GM13977 (cell line): ENCODE measurements at regions not wholly inside any gene's neighbourhood (a gene's known extent, or its start where the extent isn't known, plus 50 kb on each side); places are given as distances from the start of the nearest gene placed in this dataset.

Experiments used
- DNase-seq: peaks from one replicate; pipeline ENCODE4 v3.0.0; 2012; ENCODE audit warnings: low spot score
- CTCF ChIP-seq: IDR thresholded peaks from 2 replicates; pipeline ENCODE4 v1.5.1; 2012; ENCODE audit warnings: mild to moderate bottlenecking, control low read depth; ENCODE audit not compliant: insufficient read depth; ENCODE audit errors: extremely low read depth, missing control alignments
- in situ Hi-C: fragments of 300-500 bp; cut with MboI; formaldehyde crosslinking; loops from one replicate; pipeline ENCODE4 v1.12.0; 2022; ENCODE audit warnings: low sequenced_read_pairs, low pct_unique_long_range_greater_than_20kb, mixed read lengths, inconsistent platforms; ENCODE audit not compliant: unreplicated experiment

- DNase-seq: no peak
- TF ChIP-seq CTCF: no peak
- in situ Hi-C loops: no loop called here
These were observed 321.0 kb upstream of the SLIT2 start for GRCh38 chr4:19930742-19931141.

- in situ Hi-C loops: no loop called here
- no peak for TF ChIP-seq CTCF
- no peak for DNase-seq
These were observed 324.3 kb upstream of the SLIT2 start for GRCh38 chr4:19927381-19927780.

- DNase-seq: no peak
- no peak for TF ChIP-seq CTCF
- in situ Hi-C loops: no loop called here
These were observed 326.2 kb upstream of the SLIT2 start for GRCh38 chr4:19925516-19925915.

GRCh38 chr4:19924761-19925160, 326.9 kb upstream of the SLIT2 start:
- in situ Hi-C loops: no loop called here
- DNase-seq: no peak
- TF ChIP-seq CTCF: no peak

- in situ Hi-C loops: no loop called here
- no peak for TF ChIP-seq CTCF
- DNase-seq: no peak
These were observed 336.4 kb upstream of the SLIT2 start for GRCh38 chr4:19915276-19915675.

GRCh38 chr4:19913650-19914049, 338.1 kb upstream of the SLIT2 start:
- in situ Hi-C loops: no loop called here
- DNase-seq: no peak
- no peak for TF ChIP-seq CTCF

- DNase-seq: no peak
- in situ Hi-C loops: no loop called here
- no peak for TF ChIP-seq CTCF
These were observed 340.7 kb upstream of the SLIT2 start for GRCh38 chr4:19910861-19911525.
